ENCODE measurements at regions not wholly inside any gene's neighbourhood (a gene's known extent, or its start where the extent isn't known, plus 50 kb on each side); places are given as distances from the start of the nearest gene placed in this dataset.
A peak's percentile ranks its signal among the peaks of the same experiment; 100 is the strongest.
"Not testable (repeated sequence)": the region's sequence is repeated elsewhere in the genome, so short reads cannot be mapped to it uniquely, and the experiment has no call there.

DNA sequence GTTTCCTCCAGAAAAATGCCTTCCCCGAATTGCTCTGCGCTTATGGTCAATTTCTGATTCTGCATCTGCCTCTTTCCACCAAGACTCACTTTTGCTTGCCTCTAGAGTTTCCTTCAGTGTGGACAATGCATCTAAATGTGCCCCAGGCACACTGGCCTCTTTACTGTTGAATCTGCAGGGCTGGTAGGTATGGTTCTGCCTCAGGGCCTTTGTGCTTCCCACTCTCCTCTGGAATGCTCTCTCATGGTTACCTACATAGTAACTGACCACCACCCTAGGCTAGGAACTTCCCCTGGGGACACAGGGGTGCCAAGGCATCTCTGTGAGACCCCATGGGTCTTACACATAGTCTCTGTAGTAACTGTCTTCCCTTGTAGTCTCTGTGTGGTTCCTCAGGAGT is 1258.6 kb downstream of the CDH12 start:
- no peak for DNase-seq

DNA sequence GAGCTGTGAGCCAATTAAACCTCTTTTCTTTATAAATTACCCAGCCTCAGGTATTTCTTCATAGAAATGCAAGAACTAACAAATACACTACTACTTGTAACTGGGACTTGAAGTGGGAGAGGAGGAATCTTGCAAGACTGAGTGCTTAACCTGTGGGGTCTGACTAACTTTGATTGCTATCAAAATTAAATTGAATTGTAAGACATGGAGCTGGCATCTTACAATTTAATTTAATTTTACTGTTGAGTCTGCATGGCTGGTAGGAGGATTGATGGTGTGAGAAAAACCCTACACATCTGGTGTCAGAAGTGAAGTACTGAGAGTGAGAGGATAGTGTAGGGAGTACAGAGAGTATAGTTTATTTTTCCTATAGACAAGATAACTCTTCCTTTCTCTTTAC is 1259.9 kb downstream of the CDH12 start:
- DNase-seq = no peak

DNA sequence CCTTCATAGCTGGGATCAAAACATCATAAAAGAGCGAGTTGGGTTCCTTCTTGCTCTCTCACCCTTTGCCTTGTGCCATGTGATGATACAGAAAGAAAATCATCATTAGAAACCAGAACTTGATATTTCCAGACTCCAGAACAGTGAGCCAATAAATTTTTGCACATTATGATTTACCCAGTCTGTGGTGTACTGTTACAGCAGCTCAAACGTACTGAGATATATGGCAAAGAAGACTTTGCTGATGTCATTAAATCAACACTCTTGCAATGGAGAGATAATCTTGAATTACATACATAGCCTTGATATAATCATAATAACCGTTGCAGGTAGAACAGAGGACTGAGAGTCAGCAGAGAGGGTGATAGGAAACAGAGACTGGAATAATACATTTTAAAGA is 1271.6 kb downstream of the CDH12 start:
- DNase-seq = no peak

DNA sequence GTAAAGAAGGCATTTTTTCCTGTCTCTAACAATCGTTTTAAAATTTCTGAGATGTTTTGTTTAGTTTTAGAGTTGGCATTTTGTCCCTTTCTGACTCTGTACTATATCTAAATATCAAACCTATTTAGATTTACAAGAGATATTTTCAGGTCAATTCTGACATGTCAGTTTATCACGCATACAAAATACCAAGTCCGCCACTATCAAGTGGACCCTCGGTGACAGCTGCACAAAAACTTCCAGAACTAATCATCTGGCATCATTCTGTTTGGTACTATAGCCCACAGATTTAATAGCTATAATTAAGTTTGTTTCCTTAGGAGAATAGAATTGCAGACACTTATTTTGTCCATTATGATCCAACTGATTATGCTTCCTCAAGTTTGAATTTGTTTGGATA is 1278.2 kb downstream of the CDH12 start:
- peak; percentile 80 for DNase-seq

DNA sequence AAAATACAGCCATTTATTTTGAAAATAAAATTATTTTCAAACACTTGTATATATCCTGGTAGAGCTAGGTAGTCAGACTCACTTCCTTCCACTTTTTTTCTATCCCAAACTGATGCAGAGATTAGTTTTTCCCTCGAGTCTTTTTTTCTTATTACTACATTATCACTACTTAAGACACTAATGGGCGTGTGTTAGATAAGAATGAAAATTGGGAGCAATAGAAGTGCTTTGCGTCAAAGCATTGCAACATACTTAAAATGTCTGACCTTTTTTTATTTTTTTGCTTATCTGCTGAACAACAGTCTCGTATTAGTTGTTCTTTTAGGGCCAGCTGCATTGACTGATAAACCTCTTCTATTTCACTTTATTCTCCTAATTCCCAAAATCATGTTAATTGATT is 1278.7 kb downstream of the CDH12 start:
- DNase-seq = peak; percentile 15

DNA sequence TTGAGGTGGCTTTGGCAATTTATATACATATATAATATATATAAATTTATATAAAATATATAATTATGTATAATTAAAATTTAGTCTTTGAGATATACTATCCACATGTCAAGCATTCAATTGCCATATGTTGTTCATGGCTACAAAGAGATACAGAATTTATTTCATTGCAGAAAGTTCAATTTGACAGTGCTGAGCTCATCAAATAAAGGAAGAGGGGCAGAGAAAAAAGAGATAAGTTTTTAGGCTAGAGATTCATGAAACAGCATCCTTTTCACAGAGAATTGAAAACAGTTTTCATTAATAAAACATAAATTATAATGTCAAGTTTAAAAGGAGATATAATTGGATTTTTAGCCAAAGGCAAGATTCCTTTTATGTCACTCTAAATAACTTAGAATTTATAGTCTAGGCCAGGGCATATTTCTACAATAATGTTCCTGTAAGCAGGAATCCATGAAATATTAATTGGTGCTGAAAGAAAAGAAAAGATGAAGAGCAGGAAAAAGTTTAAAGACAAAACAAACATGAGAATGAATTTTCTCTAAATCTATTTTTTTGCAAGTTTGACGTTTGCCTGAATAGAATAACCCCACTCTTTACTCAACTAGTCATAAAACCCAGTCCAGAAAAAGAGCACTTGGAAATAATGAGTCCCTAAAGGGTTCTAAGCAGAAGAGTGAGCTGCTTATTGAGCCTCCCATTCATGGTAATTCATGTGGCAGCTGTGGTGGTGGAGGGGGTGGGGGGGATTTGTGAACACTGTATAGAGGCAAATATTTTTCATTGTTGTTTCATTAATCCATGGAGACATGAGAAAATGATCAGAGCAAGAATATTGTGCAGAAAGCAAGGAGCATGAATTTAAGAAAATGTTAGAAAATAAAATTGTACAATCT is 1279.5 kb downstream of the CDH12 start:
- DNase-seq = peak; percentile 76

DNA sequence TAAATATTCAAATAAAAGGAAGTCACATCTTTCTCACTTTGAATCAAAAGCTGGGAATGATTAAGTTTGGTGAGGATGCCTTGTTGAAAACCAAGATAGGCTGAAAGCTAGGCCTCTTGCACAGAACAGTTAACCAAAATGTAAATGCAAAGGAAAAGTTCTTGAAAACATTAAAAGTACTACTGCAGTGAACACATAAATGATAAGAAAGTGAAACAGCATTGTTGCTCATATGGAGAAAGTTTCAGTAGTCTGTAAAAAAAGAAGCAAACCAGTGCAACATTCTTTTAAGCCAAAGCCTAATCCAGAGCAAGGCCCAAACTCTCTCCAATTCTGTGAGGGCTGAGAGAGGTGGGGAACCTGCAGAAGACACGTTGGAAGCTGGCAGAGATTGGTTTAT is 1281.9 kb downstream of the CDH12 start:
- DNase-seq = not testable (repeated sequence)

DNA sequence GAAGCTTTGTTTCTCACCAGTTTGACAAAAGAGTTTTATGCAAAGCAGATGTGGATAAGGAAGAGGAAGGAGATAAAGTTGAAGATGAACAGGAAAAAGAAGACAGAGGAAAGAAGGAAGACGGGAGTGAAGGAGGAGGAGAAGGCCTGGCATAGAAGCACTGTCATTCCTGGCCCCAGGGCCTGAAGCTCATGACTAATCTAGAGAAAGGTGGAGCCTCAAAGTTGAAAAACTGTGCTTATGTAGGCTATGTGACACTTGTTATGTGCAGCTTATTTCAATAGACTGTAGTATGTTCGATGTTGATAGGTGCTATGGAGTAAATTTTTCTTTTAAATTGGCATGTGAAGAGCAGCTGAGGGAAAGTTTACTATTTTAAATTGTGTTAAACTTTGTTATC is 1294.0 kb downstream of the CDH12 start:
- DNase-seq = not testable (repeated sequence)

DNA sequence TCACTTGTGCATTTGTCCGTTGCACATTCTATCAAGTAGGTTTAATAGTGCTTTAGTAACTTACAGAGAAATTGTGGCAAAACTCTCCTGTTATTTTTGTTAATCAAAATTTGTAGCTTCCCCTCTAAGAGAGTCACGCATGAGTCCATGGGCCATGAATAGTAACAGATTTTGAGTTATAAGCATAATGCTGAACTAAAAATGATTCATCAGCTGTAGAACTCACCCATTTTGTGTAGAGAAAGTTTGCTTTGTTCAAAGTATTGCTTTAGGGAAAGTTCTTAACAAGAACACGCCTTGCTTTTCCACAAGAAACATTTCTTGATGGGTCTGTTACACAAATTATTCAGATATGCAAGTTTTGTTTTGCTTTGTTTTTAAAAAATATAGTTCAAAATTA is 1300.9 kb downstream of the CDH12 start:
- DNase-seq = not testable (repeated sequence)

DNA sequence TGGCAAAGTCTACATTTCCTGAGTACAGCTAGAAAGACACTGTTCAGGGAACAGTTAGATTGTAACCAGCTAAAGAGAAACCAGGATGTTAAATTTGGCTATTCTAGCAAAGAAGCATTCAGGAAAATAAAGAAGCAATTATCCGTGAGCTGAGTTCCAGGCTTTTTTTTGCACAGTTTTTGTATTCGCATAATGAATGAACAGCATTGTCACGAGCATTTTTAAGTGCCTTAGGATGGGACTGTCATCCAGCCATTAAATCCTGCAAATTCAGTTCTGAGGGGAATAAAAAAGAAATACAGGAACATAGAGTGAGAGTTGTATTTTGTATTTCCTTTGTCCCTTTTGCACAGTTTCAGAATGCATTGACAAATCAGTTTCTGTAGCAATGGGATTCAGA is 1302.2 kb downstream of the CDH12 start:
- DNase-seq = not testable (repeated sequence)

DNA sequence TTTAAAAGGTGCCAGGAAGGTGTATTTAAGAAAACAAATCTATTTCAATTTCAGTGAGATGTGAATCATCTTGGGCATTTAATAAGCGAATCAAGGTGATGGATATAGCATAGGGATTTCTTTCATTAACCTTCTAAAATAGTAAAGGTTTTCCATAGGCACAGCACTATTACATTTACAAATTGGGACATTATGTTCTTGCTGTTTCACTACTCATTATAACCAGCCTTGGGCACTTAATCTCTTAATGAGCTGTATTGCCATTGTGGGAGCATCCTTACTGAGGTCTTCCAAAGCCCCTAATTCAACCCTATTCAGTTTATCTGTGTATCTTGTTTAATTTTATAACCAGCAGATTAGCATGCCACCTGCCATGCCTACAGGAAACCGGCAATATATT is 1305.5 kb downstream of the CDH12 start:
- not testable (repeated sequence) for DNase-seq

DNA sequence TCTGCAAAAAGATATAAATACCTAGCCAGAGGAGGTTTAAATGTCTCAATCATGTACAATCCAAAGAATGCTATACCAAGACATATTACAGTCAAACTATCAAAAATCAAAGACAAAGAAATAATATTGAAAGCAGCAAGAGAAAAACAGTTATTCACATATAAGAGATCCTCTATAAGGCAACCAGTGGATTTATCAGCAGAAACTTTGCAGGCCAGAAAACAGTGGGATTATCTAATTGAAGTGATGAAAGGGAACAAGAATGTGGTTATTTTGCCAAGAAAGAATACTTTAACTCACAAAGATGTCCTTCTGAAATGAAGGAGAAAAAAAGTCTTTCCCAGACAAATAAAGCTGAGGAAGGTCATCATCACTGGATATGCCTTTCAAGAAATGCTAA is 1318.0 kb downstream of the CDH12 start:
- DNase-seq = not testable (repeated sequence)

DNA sequence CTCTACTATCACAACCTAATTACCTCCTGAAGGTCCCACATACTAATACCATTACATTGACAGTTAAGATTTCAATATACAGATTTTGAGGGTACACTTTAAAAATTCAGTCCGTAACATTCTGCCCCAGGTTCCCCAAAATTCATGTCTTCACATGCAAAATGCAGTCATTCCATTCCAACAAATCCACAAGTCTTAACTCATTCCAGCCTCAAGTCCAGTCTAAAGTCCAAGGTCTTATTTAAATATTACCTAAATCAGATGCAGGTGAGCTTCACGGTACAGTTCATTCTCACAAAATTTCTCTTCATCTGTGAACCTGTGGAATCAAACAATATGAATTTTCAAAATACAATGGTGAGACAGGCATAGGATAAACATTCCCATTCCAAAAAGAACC is 1332.0 kb downstream of the CDH12 start:
- not testable (repeated sequence) for DNase-seq

DNA sequence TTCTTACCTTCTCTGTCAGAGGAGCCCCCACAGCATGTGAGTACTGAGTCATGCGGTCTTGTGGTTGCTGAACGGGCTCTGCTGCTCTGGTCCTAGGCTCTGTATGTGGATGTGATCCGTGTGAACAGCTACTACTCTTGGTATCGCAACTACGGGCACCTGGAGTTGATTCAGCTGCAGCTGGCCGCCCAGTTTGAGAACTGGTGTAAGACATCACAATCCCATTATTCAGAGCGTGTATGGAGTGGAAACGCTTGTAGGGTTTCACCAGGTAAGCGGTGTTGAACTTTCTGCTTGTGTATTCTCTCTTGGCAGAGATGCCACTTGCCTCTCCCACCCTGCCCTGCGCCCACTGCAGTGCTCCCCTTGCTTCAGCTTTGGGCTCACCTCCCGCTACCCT is 1356.2 kb downstream of the CDH12 start:
- not testable (repeated sequence) for DNase-seq

DNA sequence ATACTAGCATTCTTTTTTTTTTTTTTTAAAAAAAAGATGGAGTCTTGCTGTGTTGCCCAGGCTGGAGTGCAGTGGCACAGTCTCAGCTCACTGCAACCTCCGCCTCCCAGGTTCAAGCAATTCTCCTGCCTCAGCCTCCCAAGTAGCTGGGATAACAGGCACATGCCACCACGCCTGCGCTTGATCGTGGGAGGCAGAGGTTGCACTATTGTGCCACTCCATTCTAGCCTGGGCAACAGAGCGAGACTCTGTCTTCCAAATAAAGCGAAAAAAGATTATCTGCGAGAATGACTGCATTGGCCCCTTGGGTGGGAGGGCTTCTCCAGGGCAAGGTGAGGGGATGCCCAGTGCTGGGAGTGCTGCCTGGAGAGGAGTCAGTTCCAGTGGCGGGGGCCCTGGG is 1357.1 kb downstream of the CDH12 start:
- DNase-seq = not testable (repeated sequence)

DNA sequence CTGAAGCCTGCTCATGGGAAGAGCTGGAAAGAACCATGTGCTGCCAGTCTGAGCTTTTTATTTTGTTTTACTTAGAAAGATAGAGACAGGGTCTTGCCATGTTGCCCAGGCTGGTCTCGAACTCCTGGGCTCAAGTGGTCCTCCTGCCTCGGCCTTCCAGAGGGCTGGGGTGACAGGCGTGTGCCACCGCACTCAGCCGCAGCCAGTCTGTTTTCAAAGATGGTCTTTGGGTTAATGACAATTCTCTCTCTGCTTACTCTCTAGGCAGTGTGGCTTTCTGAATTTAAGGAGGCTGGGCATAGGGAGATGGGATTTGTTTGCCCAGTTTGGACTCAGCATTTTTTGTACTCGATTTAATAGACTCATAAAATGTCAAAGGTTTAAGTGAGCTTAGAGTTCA is 1357.9 kb downstream of the CDH12 start:
- DNase-seq = not testable (repeated sequence)

DNA sequence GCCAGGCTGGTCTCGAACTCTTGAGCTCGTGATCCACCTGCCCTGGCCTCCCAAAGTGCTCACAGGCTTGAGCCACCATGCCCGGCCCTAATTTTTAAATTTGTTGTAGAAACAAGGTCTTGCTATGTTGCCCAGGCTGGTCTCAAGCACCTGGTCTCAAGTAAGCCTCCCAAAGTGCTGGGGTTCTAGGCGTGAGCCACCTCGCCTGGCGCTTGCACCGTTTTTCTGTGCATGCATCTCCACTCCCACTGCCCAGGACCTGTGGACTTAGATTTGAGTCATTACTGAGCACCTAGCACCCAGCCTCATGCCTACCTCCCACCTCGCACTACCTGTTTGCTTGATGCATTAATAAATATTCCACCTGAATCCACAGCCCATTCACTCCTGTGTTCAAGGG is 1359.1 kb downstream of the CDH12 start:
- DNase-seq = not testable (repeated sequence)

DNA sequence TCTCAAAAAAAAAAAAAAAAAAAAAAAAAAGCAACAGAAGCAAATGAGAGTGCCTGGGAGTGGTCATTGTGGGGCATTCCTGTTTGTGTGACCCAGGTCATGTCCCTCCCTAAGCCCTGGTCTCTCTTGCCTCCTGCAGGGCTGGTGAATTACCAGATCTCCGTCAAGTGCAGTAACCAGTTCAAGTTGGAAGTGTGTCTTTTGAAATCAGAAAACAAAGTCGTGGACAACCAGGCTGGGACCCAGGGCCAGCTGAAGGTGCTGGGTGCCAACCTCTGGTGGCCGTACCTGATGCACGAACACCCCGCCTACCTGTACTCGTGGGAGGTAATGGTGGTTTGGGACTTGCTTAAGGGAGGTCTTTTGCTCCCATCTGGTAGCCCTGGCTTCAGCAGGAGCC is 1362.0 kb downstream of the CDH12 start:
- not testable (repeated sequence) for DNase-seq

DNA sequence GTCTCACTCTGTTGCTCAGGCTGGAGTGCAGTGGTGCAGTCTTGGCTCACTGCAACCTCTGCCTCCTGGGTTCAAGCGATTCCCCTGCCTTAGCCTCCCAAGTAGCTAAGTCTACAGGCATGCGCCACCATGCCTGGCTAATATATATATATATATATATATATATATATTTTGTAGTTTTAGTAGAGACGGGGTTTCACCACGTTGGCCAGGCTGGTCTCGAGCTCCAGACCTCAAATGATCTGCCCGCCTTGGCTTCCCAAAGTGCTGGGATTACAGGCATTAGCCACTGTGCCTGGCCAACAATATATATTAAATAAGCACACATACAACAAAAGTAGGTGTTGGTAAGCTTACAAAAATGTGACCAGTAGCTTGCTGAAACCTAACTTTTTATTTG is 1364.3 kb downstream of the CDH12 start:
- not testable (repeated sequence) for DNase-seq

DNA sequence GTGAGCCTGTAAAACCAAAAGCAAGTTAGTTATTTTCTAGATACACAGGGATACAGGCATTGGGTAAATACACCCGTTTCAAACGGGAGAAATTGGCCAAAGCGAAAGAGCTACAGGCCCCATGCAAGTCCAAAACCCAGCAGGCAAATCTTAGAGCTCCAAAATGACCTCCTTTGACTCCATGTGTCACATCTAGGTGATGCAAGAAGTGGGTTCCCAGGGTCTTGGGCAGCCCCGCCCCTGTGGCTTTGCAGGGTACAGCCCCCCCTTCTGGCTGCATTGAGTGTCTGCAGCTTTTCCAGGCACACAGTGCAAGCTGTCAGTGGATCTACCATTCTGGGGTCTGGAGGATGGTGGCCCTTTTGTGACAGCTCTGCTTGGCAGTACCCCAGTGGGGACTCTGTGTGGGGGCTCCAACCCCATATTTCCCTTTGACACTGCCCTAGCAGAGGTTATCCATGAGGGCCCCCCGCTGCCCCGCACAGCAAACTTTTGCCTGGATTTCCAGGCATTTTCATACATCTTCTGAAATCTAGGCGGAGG is 1367.6 kb downstream of the CDH12 start:
- DNase-seq = not testable (repeated sequence)

DNA sequence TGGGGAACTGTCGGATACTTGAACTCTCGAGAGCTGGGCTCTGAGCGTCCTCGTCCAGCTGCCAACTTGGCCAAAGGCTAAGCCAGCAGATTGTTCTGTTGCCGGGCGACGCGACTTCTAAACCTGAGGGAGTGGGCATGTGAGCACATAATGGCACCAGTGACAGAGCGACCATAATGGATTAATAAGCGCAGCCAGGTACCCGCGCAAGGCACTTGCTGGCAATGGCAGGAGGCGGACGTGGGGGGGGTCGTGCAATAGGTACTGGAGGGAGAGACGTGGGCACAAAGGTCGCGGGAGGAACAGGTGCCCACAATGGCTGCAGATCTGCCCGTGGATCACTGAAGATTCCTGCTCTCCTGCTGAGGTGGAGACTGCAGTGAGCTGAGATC is 1368.7 kb downstream of the CDH12 start:
- not testable (repeated sequence) for DNase-seq

DNA sequence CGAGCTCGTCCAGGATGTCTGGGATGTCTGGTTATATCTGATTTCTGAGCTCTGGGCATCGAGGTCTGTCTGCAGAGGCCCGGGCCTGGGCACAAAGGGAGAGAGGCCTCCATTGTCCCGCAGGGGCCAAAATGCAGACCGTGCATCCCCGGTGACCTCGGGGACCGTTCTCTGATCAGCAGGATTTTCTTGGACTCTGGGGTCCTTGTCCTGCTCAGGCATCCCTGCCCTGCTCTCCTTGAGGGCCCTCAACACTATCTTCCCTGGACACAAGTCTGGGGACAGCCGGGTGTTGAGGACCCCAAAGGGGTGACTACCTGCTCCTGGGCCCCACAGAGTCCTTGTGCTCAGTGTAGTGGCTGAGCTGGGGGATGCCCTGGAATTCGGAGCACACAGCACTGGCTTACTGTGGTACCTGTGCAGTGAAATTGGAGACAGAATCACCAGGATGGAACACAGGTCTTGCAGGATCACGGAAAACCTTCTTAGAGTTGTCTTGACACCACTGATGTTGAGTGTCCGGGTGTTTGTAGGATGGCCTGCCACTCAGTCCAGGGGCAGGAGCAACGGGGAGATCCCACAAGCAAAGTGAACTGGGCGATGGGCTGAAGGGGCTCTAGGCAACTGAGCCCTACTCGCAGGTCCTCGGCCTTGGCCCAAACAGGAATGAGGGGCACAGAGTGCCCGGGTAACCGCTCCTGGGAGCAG is 1369.2 kb downstream of the CDH12 start:
- not testable (repeated sequence) for DNase-seq

DNA sequence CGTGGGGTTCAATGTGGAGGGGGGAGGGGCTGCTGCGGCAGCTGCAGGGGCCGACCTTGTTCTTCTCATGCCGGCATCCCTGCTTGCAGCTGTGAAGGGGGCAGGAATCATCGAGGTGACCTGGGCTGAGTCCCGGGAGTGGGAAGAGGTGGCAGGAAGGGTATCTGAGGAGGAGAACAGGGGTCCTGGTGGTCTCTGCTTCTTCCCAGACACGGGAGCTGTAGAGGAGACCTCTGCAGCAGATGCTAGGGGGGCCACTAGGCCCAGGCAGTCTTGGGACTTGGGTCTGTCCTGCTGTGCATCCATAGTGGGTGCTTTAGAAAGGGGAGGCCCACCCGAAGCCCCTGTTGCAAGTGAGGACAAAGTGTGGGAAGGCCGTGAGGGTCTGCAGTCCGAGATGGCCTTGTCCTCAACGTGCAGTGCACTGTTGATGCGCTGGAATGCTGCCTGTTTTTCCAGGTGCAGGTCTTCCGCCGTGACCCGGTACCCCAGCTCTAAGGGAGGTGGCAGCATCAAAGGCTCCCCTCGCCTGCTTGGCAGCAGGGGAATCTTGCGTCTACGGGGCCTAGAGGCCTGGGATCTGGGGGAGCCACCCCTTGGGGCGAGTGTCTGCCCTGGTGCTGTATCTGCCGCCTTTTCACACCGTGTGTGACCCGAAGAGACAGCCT is 1370.0 kb downstream of the CDH12 start:
- DNase-seq = not testable (repeated sequence)
